ENCODE measurements at regions not wholly inside any gene's neighbourhood (a gene's known extent, or its start where the extent isn't known, plus 50 kb on each side); places are given as distances from the start of the nearest gene placed in this dataset.

GRCh38 chr20:56986931-56987720 is 279.3 kb downstream of the BMP7 start:
- no peak for TF ChIP-seq CTCF (IDR thresholded peaks at IDR 0.05)
- peaks cover 9% of the 10 kb centered on the region; the same call in 1 of the 2 replicates for H3K9me3 Mint-ChIP-seq
- H3K27ac Mint-ChIP-seq = no peak overlapping the region
- H3K4me3 Mint-ChIP-seq = no peak overlapping the region
- peaks cover 29% of the 10 kb centered on the region for H3K4me1 Mint-ChIP-seq (ENCODE audit: low read depth)
- DNase-seq = peak; percentile 8
- H3K27me3 Mint-ChIP-seq (ENCODE audit: insufficient read depth) = peaks cover 12% of the 10 kb centered on the region
- no peaks in the 10 kb centered on the region for H3K36me3 Mint-ChIP-seq (ENCODE audit: low read depth)

- H3K27ac Mint-ChIP-seq = no peak overlapping the region
- H3K4me1 Mint-ChIP-seq (ENCODE audit: low read depth) = peaks cover 29% of the 10 kb centered on the region
- DNase-seq = peak; percentile 7
- peak overlapping the region; percentile 74 for H3K4me3 Mint-ChIP-seq
- TF ChIP-seq CTCF (IDR thresholded peaks at IDR 0.05) = no peak
- peaks cover 12% of the 10 kb centered on the region for H3K27me3 Mint-ChIP-seq (ENCODE audit: insufficient read depth)
- no peaks in the 10 kb centered on the region for H3K36me3 Mint-ChIP-seq (ENCODE audit: low read depth)
- peaks cover 9% of the 10 kb centered on the region; the same call in 1 of the 2 replicates for H3K9me3 Mint-ChIP-seq
Measured at GRCh38 chr20:56987986-56988385, 278.5 kb downstream of the BMP7 start.

GRCh38 chr20:56988446-56988845 is 278.0 kb downstream of the BMP7 start:
- peaks cover 29% of the 10 kb centered on the region for H3K4me1 Mint-ChIP-seq (ENCODE audit: low read depth)
- H3K27me3 Mint-ChIP-seq (ENCODE audit: insufficient read depth) = peaks cover 12% of the 10 kb centered on the region
- H3K9me3 Mint-ChIP-seq = peaks cover 9% of the 10 kb centered on the region; the same call in 1 of the 2 replicates
- no peak for DNase-seq
- H3K36me3 Mint-ChIP-seq (ENCODE audit: low read depth) = no peaks in the 10 kb centered on the region
- H3K4me3 Mint-ChIP-seq = peak overlapping the region; percentile 74
- no peak overlapping the region for H3K27ac Mint-ChIP-seq
- no peak for TF ChIP-seq CTCF (IDR thresholded peaks at IDR 0.05)

GRCh38 chr20:56989516-56989915 is 276.9 kb downstream of the BMP7 start:
- Mint-ChIP-seq H3K27ac (no peak overlapping the region), H3K36me3 (ENCODE audit: low read depth) (no peaks in the 10 kb centered on the region), H3K4me3 (no peak overlapping the region), H3K4me1 (ENCODE audit: low read depth) (peaks cover 29% of the 10 kb centered on the region), H3K9me3 (peaks cover 6% of the 10 kb centered on the region; the same call in 1 of the 2 replicates), H3K27me3 (ENCODE audit: insufficient read depth) (peaks cover 13% of the 10 kb centered on the region)
- TF ChIP-seq CTCF (IDR thresholded peaks at IDR 0.05) = no peak
- DNase-seq = peak; percentile 7

GRCh38 chr20:56993020-56993559 is 273.4 kb downstream of the BMP7 start:
- Mint-ChIP-seq H3K4me3 (no peak overlapping the region), H3K4me1 (ENCODE audit: low read depth) (peaks cover 14% of the 10 kb centered on the region), H3K9me3 (peaks cover 6% of the 10 kb centered on the region; the same call in 1 of the 2 replicates), H3K36me3 (ENCODE audit: low read depth) (no peaks in the 10 kb centered on the region), H3K27ac (no peak overlapping the region), H3K27me3 (ENCODE audit: insufficient read depth) (peaks cover 8% of the 10 kb centered on the region)
- no peak for TF ChIP-seq CTCF (IDR thresholded peaks at IDR 0.05)
- DNase-seq = no peak

Data from HFFc6 (cell line).